LNCAP (cell line): ENCODE measurements at regions not wholly inside any gene's neighbourhood (a gene's known extent, or its start where the extent isn't known, plus 50 kb on each side); places are given as distances from the start of the nearest gene placed in this dataset.

ENCODE experiments used
- TF ChIP-seq, protein P1 (sequence below): fragments of 450-650 bp; IDR thresholded peaks from 2 replicates; pipeline ENCODE4 v1.5.1; 2017; ENCODE audit warnings: mild to moderate bottlenecking

DNA sequence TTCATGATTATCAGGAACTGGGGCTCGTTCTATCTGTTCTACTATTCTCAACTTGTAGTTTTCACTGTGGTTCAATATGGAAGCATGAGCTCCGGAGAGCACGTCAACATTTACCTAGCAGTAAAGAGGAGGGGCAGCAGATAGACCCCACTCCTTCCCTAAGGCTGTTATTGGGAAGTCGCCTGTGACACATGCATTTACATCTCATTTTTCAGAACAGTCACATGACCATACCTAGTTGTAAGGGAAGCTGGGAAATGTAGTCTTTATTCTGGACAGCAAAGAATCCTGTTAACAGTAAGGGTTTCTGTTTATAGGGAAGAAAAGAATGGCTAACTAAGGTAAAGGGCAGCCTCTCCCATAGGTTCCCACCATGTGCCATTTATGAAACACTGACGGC is 158.3 kb downstream of the ZFP64 start:
- TF ChIP-seq, protein P1, sequence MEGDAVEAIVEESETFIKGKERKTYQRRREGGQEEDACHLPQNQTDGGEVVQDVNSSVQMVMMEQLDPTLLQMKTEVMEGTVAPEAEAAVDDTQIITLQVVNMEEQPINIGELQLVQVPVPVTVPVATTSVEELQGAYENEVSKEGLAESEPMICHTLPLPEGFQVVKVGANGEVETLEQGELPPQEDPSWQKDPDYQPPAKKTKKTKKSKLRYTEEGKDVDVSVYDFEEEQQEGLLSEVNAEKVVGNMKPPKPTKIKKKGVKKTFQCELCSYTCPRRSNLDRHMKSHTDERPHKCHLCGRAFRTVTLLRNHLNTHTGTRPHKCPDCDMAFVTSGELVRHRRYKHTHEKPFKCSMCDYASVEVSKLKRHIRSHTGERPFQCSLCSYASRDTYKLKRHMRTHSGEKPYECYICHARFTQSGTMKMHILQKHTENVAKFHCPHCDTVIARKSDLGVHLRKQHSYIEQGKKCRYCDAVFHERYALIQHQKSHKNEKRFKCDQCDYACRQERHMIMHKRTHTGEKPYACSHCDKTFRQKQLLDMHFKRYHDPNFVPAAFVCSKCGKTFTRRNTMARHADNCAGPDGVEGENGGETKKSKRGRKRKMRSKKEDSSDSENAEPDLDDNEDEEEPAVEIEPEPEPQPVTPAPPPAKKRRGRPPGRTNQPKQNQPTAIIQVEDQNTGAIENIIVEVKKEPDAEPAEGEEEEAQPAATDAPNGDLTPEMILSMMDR, result no peak

DNA sequence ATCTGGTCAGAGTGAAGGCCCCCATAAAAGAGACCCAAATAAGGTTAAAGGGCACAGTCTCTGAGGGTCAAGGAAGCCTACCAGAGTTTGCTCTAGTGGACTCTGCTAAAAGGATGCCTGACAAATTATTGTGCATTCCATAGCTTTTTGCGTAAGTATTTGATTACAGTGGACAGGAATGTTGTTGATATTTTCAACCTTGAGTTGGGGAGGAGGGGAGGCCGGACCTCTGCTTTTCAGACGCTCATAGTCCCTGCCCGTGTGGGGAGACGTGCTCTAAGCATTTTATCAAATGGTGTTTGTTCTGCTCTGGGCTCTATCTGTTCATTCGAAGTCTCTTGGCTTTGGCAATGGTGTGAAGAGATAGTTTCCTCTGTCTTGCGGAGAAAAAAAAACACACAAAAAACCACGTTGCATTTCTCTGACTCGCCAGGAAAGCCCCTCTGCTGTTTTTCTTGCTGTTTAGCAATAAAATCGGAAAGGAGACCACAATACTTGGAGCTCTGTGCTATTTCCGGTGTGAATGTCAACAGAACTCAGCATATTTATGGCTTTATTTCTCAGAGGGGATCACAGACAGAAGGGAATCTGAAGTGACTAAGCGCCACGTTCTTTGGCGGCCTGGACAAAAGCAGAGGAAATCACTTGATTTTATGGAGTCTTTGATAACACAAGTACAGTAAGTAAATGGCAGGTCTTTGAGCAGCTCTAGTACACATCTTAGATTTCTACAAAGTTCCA is 159.8 kb downstream of the ZFP64 start:
- TF ChIP-seq, protein P1, result no peak

DNA sequence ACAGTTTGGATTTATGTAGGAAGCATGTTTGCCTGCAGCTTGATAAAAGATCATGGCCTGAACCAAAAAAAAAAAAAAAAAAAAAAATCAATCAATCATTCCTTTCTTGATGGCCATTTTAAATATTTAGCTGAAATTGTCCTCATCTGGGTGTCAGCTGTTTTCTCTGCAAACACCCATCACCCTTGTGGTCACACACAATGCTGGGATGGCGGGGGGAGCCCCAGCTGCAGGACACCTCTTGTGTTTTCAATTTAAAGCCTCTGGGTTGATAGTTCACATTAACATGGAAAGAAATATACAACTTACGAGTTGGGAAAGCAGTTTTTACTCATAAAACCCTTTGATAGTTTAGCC is 160.4 kb downstream of the ZFP64 start:
- TF ChIP-seq, protein P1, result no peak

DNA sequence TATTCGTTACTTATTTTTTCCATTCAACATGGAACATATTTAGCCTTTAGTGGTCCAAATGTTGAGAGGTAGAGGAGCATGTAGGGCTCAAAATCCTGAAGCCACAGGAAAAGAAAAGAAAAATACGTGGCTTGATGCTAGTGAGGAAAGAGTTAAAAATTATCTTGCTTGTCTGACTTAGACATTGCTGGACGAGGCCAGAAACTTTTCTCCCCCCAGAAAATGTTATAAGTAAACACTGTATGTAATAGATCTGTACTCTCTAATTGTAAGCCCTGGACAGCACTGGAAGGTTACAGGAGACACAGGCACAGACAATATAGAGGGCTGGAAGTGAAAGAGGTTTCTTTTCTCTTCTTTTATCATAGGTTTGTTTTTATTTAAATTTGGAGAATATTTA is 165.6 kb downstream of the ZFP64 start:
- TF ChIP-seq, protein P1, result no peak

DNA sequence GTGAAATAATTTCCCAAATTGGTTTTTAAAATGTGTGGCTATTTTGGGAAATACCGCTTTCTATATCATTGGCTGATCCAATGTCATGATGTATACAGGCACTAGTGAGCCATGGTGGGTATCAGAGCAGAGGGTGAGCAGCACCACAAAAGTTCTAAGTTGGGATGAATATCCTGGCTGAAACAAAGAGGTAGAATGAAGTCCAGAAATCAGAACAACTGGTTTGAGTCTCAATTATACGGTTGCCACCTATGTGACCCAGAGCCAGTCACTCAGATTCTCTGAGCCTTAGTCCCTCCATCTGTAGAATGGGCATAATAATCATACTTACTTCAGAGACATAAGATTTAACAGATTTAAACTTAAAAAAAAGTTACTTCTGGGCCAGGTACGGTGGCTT is 172.3 kb downstream of the ZFP64 start:
- TF ChIP-seq, protein P1, result no peak

DNA sequence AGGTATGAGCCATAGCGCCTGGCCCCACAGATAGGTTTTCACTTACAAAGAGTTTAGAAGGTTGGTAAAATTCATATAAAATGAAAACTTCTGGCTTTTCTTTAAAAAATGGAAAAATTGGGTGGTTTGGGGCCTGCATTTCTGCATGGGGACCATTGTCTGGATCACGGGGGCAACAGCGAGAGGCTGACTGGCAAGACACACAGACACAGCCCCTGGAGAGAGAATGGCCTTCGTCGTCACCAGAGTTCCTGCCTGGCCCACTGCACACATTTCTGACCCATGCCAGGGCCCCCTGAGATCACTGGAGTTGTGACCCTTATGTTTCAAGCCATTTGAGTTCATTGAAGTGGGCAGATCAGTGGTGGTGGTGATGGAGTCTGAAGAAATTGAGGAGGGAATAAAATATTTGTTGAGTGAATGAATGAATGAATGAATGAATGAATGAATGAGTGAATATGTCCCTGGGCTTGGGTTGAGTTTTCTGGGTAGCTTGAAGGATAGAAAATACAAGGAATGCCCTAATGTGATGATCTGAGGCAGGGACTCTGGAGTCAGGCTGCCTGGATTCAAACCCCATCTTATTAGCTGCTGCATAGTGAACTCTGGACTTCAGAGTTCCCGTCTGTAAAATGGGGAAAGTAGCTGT is 173.8 kb downstream of the ZFP64 start:
- TF ChIP-seq, protein P1, result no peak

DNA sequence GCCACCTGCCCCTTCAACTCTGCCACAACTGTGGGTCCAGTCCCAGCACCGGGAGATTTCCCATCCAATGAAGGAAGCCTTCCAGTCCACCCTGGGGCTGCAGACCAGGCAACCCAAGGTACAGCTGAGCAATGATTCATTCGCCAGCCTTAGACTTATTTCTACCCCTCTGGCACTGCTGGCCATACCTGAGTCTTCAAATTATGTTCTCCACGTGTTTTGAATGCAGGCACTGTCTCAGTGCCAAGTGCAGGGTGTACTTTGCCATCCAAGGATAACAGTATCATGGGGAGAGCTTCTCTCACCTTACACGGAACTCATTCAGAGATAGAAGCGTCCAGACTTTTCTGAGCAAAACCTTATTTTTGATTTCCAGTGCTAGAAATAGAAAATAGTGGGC is 175.6 kb downstream of the ZFP64 start:
- TF ChIP-seq, protein P1, result no peak
